ENCODE measurements at regions not wholly inside any gene's neighbourhood (a gene's known extent, or its start where the extent isn't known, plus 50 kb on each side); places are given as distances from the start of the nearest gene placed in this dataset.
"Not testable (repeated sequence)": the region's sequence is repeated elsewhere in the genome, so short reads cannot be mapped to it uniquely, and the experiment has no call there.

DNA sequence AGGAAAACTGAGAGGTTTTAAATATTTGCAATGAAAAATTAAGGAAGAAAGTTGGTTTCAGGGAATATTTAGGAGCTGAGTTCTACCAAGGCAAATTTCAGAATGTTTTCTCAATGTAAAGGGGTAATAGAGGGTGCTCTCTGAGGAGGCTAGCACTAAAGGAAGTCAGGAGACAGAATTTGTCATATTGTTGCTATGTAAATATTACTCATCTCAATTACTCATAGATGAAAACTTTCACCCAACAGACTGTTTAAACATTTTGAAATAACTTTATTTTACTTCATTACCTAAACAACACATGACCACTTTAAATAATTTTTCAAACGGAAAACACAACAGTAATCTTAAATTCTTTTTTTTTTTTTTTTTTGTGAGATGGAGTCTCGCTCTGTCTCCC lies 274.8 kb upstream of the NRG3 start:
- Histone ChIP-seq H3K36me3 (ENCODE audit: control insufficient read depth, insufficient read depth, low read length) (no peaks in the 10 kb centered on the region), H3K4me3 (ENCODE audit: low read depth, low read length) (no peak overlapping the region), H3K9me3 (no peaks in the 10 kb centered on the region), H3K27me3 (replicated peaks; ENCODE audit: control insufficient read depth, insufficient read depth, low read length) (no peaks in the 10 kb centered on the region), H3K4me1 (no peaks in the 10 kb centered on the region)
- Mint-ChIP-seq H3K9me3 (ENCODE audit: unreplicated experiment) (peaks cover 3% of the 10 kb centered on the region), H3K27ac (ENCODE audit: unreplicated experiment) (no peak overlapping the region), H3K36me3 (ENCODE audit: insufficient read depth, unreplicated experiment) (no peaks in the 10 kb centered on the region), H3K4me3 (ENCODE audit: unreplicated experiment) (no peak overlapping the region), H3K27me3 (ENCODE audit: insufficient read depth, unreplicated experiment) (no peaks in the 10 kb centered on the region), H3K4me1 (ENCODE audit: low read depth, unreplicated experiment) (peaks cover under 1% of the 10 kb centered on the region)
- no TSS peak for BruUV-seq (replicated peaks)
- ChIA-PET POLR2A (no interaction called here), CTCF (no interaction called here)
- no peak for DNase-seq
- intact Hi-C loops (cut with micrococcal nuclease; ENCODE audit: unreplicated experiment) = no loop called here
- TF ChIP-seq, protein P1, sequence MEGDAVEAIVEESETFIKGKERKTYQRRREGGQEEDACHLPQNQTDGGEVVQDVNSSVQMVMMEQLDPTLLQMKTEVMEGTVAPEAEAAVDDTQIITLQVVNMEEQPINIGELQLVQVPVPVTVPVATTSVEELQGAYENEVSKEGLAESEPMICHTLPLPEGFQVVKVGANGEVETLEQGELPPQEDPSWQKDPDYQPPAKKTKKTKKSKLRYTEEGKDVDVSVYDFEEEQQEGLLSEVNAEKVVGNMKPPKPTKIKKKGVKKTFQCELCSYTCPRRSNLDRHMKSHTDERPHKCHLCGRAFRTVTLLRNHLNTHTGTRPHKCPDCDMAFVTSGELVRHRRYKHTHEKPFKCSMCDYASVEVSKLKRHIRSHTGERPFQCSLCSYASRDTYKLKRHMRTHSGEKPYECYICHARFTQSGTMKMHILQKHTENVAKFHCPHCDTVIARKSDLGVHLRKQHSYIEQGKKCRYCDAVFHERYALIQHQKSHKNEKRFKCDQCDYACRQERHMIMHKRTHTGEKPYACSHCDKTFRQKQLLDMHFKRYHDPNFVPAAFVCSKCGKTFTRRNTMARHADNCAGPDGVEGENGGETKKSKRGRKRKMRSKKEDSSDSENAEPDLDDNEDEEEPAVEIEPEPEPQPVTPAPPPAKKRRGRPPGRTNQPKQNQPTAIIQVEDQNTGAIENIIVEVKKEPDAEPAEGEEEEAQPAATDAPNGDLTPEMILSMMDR (IDR thresholded peaks at IDR 0.05; ENCODE audit: insufficient read depth in 1 of 2, low read depth in 1 of 2, low read length in 1 of 2, severe bottlenecking in 1 of 2, unreplicated experiment in 1 of 2) = no peak

DNA sequence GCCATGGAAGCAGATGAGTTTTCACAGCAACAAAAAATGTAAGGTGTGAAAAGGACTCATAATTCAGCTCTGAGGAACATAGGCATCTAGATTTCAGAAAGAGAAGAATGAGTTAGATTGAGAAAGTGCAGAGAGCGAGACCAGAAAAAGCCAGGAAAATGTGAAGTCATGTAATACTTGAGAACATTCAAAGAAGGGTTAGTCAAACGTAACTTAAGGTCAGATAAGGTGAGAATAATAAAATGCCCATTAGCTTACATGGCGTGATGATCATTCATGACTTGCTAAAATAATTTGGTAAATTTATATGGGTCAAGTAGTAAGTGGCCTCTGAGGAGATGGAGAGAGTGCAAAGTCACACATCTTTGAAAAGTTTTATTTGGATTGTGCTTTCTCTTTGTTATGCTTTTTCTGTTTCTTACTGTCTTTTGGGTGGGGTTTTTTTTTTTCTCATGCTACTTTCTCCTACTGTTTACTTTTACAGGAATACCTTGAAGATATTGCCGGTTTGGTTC lies 271.8 kb upstream of the NRG3 start:
- Histone ChIP-seq H3K4me1 (no peaks in the 10 kb centered on the region), H3K36me3 (ENCODE audit: control insufficient read depth, insufficient read depth, low read length) (no peaks in the 10 kb centered on the region), H3K9me3 (no peaks in the 10 kb centered on the region), H3K4me3 (ENCODE audit: low read depth, low read length) (no peak overlapping the region), H3K27me3 (replicated peaks; ENCODE audit: control insufficient read depth, insufficient read depth, low read length) (no peaks in the 10 kb centered on the region)
- TF ChIP-seq, protein P1 (IDR thresholded peaks at IDR 0.05; ENCODE audit: insufficient read depth in 1 of 2, low read depth in 1 of 2, low read length in 1 of 2, severe bottlenecking in 1 of 2, unreplicated experiment in 1 of 2) = no peak
- no peak for DNase-seq
- POLR2A ChIA-PET = no interaction called here
- H3K27me3 Mint-ChIP-seq (ENCODE audit: insufficient read depth, unreplicated experiment) = no peaks in the 10 kb centered on the region
- BruUV-seq (replicated peaks) = no TSS peak
- CTCF ChIA-PET = no interaction called here
- H3K4me3 Mint-ChIP-seq (ENCODE audit: unreplicated experiment) = no peak overlapping the region
- H3K36me3 Mint-ChIP-seq (ENCODE audit: insufficient read depth, unreplicated experiment) = no peaks in the 10 kb centered on the region
- intact Hi-C loops (cut with micrococcal nuclease; ENCODE audit: unreplicated experiment) = no loop called here
- no peak overlapping the region for H3K27ac Mint-ChIP-seq (ENCODE audit: unreplicated experiment)
- peaks cover 11% of the 10 kb centered on the region for H3K9me3 Mint-ChIP-seq (ENCODE audit: unreplicated experiment)
- H3K4me1 Mint-ChIP-seq (ENCODE audit: low read depth, unreplicated experiment) = no peaks in the 10 kb centered on the region

DNA sequence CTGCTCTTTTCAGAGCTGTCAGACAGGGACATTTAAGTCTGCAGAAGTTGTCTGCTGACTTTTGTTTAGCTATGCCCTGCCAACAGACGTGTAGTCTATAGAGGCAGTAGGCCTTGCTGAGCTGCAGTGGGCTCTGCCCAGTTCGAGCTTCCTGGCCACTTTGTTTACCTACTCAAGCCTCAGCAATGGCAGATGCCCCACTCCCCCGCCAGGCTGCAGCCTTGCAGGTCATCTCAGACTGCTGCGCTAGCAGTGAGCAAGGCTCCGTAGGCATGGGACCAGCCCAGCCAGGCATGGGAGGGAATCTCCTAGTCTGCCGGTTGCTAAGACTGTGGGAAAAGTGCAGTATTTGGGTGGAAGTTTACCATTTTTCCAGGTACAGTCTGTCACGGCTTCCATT lies 230.5 kb upstream of the NRG3 start:
- DNase-seq; CTCF ChIA-PET; H3K36me3 ChIP-seq (ENCODE audit: control insufficient read depth, insufficient read depth, low read length); H3K4me3 Mint-ChIP-seq (ENCODE audit: unreplicated experiment); H3K9me3 Mint-ChIP-seq (ENCODE audit: unreplicated experiment); H3K4me1 Mint-ChIP-seq (ENCODE audit: low read depth, unreplicated experiment); H3K27me3 Mint-ChIP-seq (ENCODE audit: insufficient read depth, unreplicated experiment); H3K4me1 ChIP-seq; intact Hi-C loops (cut with micrococcal nuclease; ENCODE audit: unreplicated experiment); H3K36me3 Mint-ChIP-seq (ENCODE audit: insufficient read depth, unreplicated experiment); H3K9me3 ChIP-seq; BruUV-seq (replicated peaks); H3K27me3 ChIP-seq (replicated peaks; ENCODE audit: control insufficient read depth, insufficient read depth, low read length); H3K27ac Mint-ChIP-seq (ENCODE audit: unreplicated experiment); H3K4me3 ChIP-seq (ENCODE audit: low read depth, low read length); POLR2A ChIA-PET: not testable (repeated sequence)

DNA sequence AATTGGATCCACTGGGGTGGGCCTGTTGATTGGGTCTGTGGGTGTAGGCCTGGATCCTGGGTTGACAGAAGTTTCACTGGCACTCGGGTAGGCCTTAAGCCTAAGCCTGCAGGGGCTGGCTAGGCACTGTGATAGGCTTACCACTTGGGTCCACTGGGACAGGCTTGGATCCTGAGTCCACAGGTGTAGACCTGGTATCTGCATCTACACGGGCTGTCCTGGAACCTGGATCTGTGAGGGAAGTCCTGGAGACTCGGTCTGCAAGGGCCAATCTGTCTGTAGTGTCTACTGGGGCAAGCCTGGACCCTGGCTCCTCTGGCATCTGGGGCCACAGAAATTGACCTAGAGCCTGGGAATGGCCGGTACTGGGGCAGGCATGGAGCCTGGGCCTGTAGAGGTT lies 219.0 kb upstream of the NRG3 start:
- no peaks in the 10 kb centered on the region for H3K36me3 Mint-ChIP-seq (ENCODE audit: insufficient read depth, unreplicated experiment)
- TF ChIP-seq, protein P1 (IDR thresholded peaks at IDR 0.05; ENCODE audit: insufficient read depth in 1 of 2, low read depth in 1 of 2, low read length in 1 of 2, severe bottlenecking in 1 of 2, unreplicated experiment in 1 of 2) = no peak
- no peak overlapping the region for H3K4me3 Mint-ChIP-seq (ENCODE audit: unreplicated experiment)
- H3K9me3 Mint-ChIP-seq (ENCODE audit: unreplicated experiment) = peaks cover 15% of the 10 kb centered on the region
- ChIA-PET CTCF (no interaction called here), POLR2A (no interaction called here)
- H3K4me3 ChIP-seq (ENCODE audit: low read depth, low read length) = no peak overlapping the region
- no peaks in the 10 kb centered on the region for H3K4me1 ChIP-seq
- no peak overlapping the region for H3K27ac Mint-ChIP-seq (ENCODE audit: unreplicated experiment)
- DNase-seq = no peak
- intact Hi-C loops (cut with micrococcal nuclease; ENCODE audit: unreplicated experiment) = no loop called here
- no peaks in the 10 kb centered on the region for H3K36me3 ChIP-seq (ENCODE audit: control insufficient read depth, insufficient read depth, low read length)
- H3K4me1 Mint-ChIP-seq (ENCODE audit: low read depth, unreplicated experiment) = no peaks in the 10 kb centered on the region
- H3K27me3 ChIP-seq (replicated peaks; ENCODE audit: control insufficient read depth, insufficient read depth, low read length) = no peaks in the 10 kb centered on the region
- BruUV-seq (replicated peaks) = no TSS peak
- no peaks in the 10 kb centered on the region for H3K9me3 ChIP-seq
- H3K27me3 Mint-ChIP-seq (ENCODE audit: insufficient read depth, unreplicated experiment) = no peaks in the 10 kb centered on the region
